GM12873 (cell line): ENCODE measurements at regions not wholly inside any gene's neighbourhood (a gene's known extent, or its start where the extent isn't known, plus 50 kb on each side); places are given as distances from the start of the nearest gene placed in this dataset.

Source experiments
- CTCF ChIP-seq: IDR thresholded peaks from 2 replicates; pipeline ENCODE4 v1.5.1; 2012; ENCODE audit warnings: low read depth, mild to moderate bottlenecking, moderate library complexity, low read length, control low read depth; ENCODE audit not compliant: insufficient read depth; ENCODE audit errors: missing control alignments

GRCh38 chr2:51829477-51829876 lies 797.5 kb upstream of the NRXN1 start:
- no peak for TF ChIP-seq CTCF

GRCh38 chr2:51825823-51826222 lies 793.9 kb upstream of the NRXN1 start:
- TF ChIP-seq CTCF, result no peak

GRCh38 chr2:51813247-51813646 lies 781.3 kb upstream of the NRXN1 start:
- TF ChIP-seq CTCF, result no peak

- TF ChIP-seq CTCF, result no peak
These were observed 780.4 kb upstream of the NRXN1 start for GRCh38 chr2:51812138-51812866.

- no peak for TF ChIP-seq CTCF
These were observed 778.3 kb upstream of the NRXN1 start for GRCh38 chr2:51810197-51810596.

- TF ChIP-seq CTCF, result no peak
These were observed 775.3 kb upstream of the NRXN1 start for GRCh38 chr2:51807229-51807628.

- TF ChIP-seq CTCF, result peak; percentile 57
These were observed 763.4 kb upstream of the NRXN1 start for GRCh38 chr2:51795248-51795888.
